NB4 (cell line): ENCODE measurements at regions not wholly inside any gene's neighbourhood (a gene's known extent, or its start where the extent isn't known, plus 50 kb on each side); places are given as distances from the start of the nearest gene placed in this dataset.

Experiments
- DNase-seq: peaks from one replicate; pipeline ENCODE4 v3.0.0; 2010; ENCODE audit warnings: low read depth
- H3K4me3 ChIP-seq: one replicate; pipeline ENCODE4 v1.5.1; 2011; ENCODE audit warnings: mild to moderate bottlenecking, low read depth, low read length, moderate library complexity
- MYC ChIP-seq: IDR thresholded peaks from 2 replicates; pipeline ENCODE4 v1.6.1; 2011; ENCODE audit warnings: low read depth, low read length
- POLR2A ChIP-seq: IDR thresholded peaks from 2 replicates; pipeline ENCODE4 v1.6.1; 2011; ENCODE audit warnings: mild to moderate bottlenecking; ENCODE audit not compliant: insufficient read length; ENCODE audit errors: extremely low read depth
- TF ChIP-seq, protein P1 (sequence below): IDR thresholded peaks from one replicate; pipeline ENCODE4 v1.5.1; 2012; ENCODE audit warnings: low read depth, low read length
- TF ChIP-seq, protein P2 (sequence below): IDR thresholded peaks from 2 replicates; pipeline ENCODE4 v1.6.1; 2011; ENCODE audit warnings: low read depth, low read length

DNA sequence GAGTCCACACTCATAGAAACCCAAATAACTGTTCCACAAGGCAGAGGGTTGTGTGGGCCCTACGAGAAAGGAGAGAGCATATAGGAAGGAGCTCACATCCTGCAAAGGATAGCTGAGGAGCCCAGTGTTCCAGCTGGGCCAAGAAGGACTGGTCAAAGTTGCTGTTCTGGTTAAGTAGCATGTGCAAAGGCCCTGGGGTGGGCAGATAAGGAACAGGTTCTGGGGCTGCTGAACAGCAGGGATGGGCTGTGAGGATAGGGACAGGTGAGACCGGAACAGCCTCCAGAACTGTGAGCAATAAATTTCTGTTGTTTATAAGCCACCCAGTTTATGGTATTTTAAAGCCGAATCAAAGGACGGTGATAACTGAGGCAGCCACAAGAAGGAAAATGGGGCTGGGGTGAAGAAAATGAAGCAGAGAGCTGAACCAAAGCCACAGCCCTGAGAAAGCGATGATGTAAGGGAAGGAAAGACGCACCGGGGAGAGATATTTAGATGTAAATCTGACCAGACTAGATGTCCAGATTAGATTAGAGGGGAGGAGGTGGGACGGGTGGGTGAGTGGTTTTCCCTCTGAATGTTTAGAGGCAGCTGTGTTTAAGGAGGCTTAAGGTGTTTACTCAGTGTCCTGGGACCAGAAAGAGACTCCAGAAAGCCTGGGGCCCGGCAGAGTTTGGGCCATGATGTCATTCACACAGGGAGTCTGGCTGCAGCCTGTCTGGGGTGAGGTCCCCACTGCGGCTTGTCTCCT lies 180.8 kb upstream of the BCOR start:
- no peak for DNase-seq
- no peak overlapping the region for H3K4me3 ChIP-seq
- no peak for TF ChIP-seq POLR2A
- TF ChIP-seq, protein P1, sequence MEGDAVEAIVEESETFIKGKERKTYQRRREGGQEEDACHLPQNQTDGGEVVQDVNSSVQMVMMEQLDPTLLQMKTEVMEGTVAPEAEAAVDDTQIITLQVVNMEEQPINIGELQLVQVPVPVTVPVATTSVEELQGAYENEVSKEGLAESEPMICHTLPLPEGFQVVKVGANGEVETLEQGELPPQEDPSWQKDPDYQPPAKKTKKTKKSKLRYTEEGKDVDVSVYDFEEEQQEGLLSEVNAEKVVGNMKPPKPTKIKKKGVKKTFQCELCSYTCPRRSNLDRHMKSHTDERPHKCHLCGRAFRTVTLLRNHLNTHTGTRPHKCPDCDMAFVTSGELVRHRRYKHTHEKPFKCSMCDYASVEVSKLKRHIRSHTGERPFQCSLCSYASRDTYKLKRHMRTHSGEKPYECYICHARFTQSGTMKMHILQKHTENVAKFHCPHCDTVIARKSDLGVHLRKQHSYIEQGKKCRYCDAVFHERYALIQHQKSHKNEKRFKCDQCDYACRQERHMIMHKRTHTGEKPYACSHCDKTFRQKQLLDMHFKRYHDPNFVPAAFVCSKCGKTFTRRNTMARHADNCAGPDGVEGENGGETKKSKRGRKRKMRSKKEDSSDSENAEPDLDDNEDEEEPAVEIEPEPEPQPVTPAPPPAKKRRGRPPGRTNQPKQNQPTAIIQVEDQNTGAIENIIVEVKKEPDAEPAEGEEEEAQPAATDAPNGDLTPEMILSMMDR: no peak
- TF ChIP-seq, protein P2, sequence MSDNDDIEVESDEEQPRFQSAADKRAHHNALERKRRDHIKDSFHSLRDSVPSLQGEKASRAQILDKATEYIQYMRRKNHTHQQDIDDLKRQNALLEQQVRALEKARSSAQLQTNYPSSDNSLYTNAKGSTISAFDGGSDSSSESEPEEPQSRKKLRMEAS: no peak
- no peak for TF ChIP-seq MYC

DNA sequence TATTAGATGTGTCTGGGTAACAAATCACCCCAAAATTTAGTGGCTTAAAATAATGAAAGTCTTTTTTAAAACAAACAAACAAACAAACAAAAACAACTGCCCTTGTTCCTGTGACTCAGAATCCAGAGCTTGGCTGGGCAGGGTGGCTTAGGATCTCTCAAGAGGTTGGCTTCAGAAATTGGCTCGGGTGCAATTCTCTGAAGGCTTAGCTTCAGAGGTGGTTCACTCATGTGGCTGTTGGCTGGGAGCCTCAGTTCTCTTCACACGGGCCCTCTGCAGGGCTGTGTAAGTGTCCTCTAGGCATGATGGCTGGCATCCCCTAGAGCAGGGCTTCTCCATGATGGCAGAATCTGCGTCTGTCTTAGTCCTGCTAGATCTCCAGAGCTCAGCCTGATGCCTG lies 179.9 kb upstream of the BCOR start:
- no peak overlapping the region for H3K4me3 ChIP-seq
- TF ChIP-seq POLR2A (no peak), MYC (no peak)
- TF ChIP-seq, protein P2: no peak
- TF ChIP-seq, protein P1: no peak
- no peak for DNase-seq

DNA sequence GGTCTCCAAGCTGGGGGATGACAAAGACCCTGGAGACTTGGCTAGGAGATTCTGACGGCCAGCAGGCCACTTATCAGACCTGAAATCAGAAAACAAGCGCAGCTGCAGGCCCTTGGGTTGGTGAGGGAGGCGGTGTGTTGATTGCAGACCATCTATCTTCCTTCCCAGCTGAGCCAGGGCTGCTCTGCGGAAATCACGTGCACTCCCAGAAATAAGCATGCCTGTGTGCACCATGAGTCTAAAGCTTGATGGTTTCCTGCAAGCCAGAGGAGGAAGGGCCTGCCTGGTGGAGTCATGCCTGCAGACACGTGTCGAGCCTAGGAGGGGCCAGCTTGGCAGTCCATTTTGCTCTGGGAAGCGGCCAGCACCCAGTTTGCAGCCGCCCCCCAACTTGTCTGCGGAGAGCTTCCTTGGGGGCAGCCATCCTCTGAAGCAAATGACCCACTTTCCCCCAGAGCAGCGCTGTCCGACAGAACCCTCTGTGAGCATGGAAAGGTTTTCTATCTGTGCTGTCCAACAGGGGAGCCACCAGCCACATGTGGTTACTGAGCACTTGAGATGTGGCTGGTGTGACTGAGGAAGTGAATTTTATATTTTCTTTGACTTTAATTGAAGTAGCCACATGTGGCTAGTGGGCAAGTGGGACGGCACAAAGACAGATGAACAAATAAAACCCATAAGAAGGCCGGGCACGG lies 175.7 kb upstream of the BCOR start:
- TF ChIP-seq POLR2A (no peak), MYC (no peak)
- TF ChIP-seq, protein P2: no peak; the same call in 1 of the 2 replicates
- TF ChIP-seq, protein P1: no peak
- peak; percentile 81 for DNase-seq
- no peak overlapping the region for H3K4me3 ChIP-seq

DNA sequence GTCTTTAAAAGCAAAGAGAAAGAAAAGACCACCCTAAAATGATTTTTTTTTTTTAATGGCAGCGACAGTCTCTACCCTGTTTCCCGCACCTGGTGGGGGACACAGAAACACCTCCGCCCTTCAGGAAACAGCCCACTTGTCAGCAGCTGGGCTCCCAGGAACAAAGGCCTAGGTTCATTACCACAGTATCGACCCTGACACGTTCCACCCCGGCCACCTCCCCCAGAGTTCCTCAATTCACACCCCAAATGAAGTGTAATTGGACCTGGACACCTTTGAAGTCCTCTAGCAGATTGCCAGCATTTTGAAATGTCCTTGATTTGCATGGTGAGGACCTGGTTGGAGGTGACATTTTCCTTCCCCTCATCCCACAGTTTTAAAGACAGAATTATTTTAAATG lies 175.0 kb upstream of the BCOR start:
- H3K4me3 ChIP-seq: no peak overlapping the region
- TF ChIP-seq MYC (no peak), POLR2A (no peak)
- TF ChIP-seq, protein P1: no peak
- TF ChIP-seq, protein P2: no peak

DNA sequence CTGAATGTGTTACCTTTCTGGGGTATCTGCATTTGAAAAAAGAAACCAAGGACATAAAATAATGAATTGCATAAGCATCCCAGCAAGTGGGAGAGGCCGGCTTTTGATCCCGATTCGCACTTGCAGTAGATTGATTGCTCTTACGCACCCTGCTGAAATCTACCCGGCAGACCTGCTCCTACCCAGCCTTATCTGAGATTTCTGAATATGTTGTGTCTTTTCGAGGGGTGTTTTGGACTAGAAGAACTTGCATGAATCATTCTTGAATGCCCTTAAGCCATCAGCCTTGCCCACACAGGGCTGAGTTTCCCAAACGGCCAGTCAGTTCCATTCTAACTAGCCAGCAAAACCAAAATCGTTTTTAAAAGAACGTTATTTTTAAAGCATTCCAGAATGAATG lies 174.4 kb upstream of the BCOR start:
- DNase-seq: no peak
- no peak overlapping the region for H3K4me3 ChIP-seq
- TF ChIP-seq, protein P1: no peak
- TF ChIP-seq MYC (no peak), POLR2A (no peak)
- TF ChIP-seq, protein P2: no peak

More for the DNA sequence above, 175.0 kb upstream of the BCOR start:
- DNase-seq: peak; percentile 21
